SK-N-SH (cell line): ENCODE measurements at regions not wholly inside any gene's neighbourhood (a gene's known extent, or its start where the extent isn't known, plus 50 kb on each side); places are given as distances from the start of the nearest gene placed in this dataset.

Experiments used
- CTCF ChIA-PET: fragments of 300-600, 350-600 bp; formaldehyde crosslinking; extraction: SDS; loops from one replicate; lab custom pipeline; 2021; lab: Yijun Ruan, JAX
- POLR2A ChIA-PET: fragments of 350-600 bp; sonication (Branson Sonifier 250); formaldehyde crosslinking; extraction: SDS; loops from one replicate; lab custom pipeline; 2020; ENCODE audit warnings: antibody characterized with exemption, inconsistent platforms; lab: Yijun Ruan, JAX
- DNase-seq: peaks from one replicate; pipeline ENCODE4 v3.0.0; 2012
- H2AFZ ChIP-seq: fragments of 200-600 bp; sonication (generic); 2 replicates; pipeline ENCODE4 v1.8.1; 2016; ENCODE audit warnings: antibody characterized with exemption, mild to moderate bottlenecking, low read depth
- H3F3A ChIP-seq: fragments of 200-600 bp; sonication (generic); replicated peaks from 2 replicates; pipeline ENCODE3; 2016; ENCODE audit warnings: antibody characterized with exemption, mild to moderate bottlenecking; ENCODE audit not compliant: insufficient read depth
- H3K27ac ChIP-seq, 2 experiments: fragments of 200-500 bp in 1 of 2; fragments of 200-600 bp in 1 of 2; sonication (Bioruptor generic) in 1 of 2; sonication (generic), shearing (Covaris generic) in 1 of 2; 2 replicates each; pipeline versions ENCODE4 v1.5.1 to v1.6.1; 2014 to 2016; ENCODE audit warnings: low read depth in 2 of 2, inconsistent platforms in 1 of 2, low read length in 1 of 2, mild to moderate bottlenecking in 1 of 2, mixed read lengths in 1 of 2
- H3K27me3 ChIP-seq: fragments of 200-600 bp; sonication (generic), shearing (Covaris generic); 2 replicates; pipeline ENCODE4 v1.6.1; 2016; ENCODE audit warnings: mixed run types; ENCODE audit not compliant: insufficient read depth
- H3K36me3 ChIP-seq, 2 experiments: fragments of 200-500 bp in 1 of 2; fragments of 200-600 bp in 1 of 2; sonication (Bioruptor generic) in 1 of 2; sonication (generic) in 1 of 2; replicated peaks in 1 of 2; 2 replicates each; pipeline versions ENCODE3 to v1.5.1; 2014 to 2016; ENCODE audit warnings: low read length in 1 of 2, mild to moderate bottlenecking in 1 of 2; ENCODE audit not compliant: insufficient read depth in 2 of 2, control insufficient read depth in 1 of 2
- H3K4me1 ChIP-seq, 2 experiments: fragments of 200-500 bp in 1 of 2; fragments of 200-600 bp in 1 of 2; sonication (Bioruptor generic) in 1 of 2; sonication (generic), shearing (Covaris generic) in 1 of 2; 2 replicates each; pipeline versions ENCODE4 v1.5.1 to v1.6.1; 2014 to 2016; ENCODE audit warnings: low read depth in 1 of 2, low read length in 1 of 2, mixed run types in 1 of 2; ENCODE audit not compliant: insufficient read depth in 2 of 2, control insufficient read depth in 1 of 2
- H3K4me2 ChIP-seq: fragments of 200-600 bp; sonication (generic), shearing (Covaris generic); 2 replicates; pipeline ENCODE4 v1.6.1; 2017; ENCODE audit warnings: mixed run types
- H3K4me3 ChIP-seq, 2 experiments: fragments of 200-500 bp in 1 of 2; fragments of 200-600 bp in 1 of 2; sonication (Bioruptor generic) in 1 of 2; sonication (generic), shearing (Covaris generic) in 1 of 2; 2 replicates each; pipeline versions ENCODE4 v1.5.1 to v1.8.1; 2014 to 2016; ENCODE audit warnings: low read depth in 2 of 2, inconsistent platforms in 1 of 2, low read length in 1 of 2, mild to moderate bottlenecking in 1 of 2, mixed read lengths in 1 of 2, moderate library complexity in 1 of 2
- H3K79me2 ChIP-seq: fragments of 200-600 bp; sonication (generic); 2 replicates; pipeline ENCODE4 v1.8.1; 2017; ENCODE audit warnings: mild to moderate bottlenecking; ENCODE audit not compliant: insufficient read depth
- H3K9ac ChIP-seq: fragments of 200-600 bp; sonication (generic); 2 replicates; pipeline ENCODE4 v1.6.1; 2017; ENCODE audit warnings: mixed run types
- H3K9me2 ChIP-seq: fragments of 200-600 bp; sonication (generic); 2 replicates; pipeline ENCODE4 v1.6.1; 2017; ENCODE audit warnings: mixed run types
- H3K9me3 ChIP-seq: fragments of 200-600 bp; sonication (generic); 2 replicates; pipeline ENCODE4 v1.6.1; 2017; ENCODE audit warnings: mixed run types, mild to moderate bottlenecking, moderate library complexity
- H4K20me1 ChIP-seq: fragments of 200-600 bp; sonication (generic); 2 replicates; pipeline ENCODE4 v1.6.1; 2017; ENCODE audit warnings: mild to moderate bottlenecking, mixed run types; ENCODE audit not compliant: insufficient read depth
- CTCF ChIP-seq: fragments of 200-600 bp; sonication (generic); IDR thresholded peaks from 2 replicates; pipeline ENCODE4 v1.6.1; 2017; ENCODE audit warnings: antibody characterized with exemption, mild to moderate bottlenecking, moderate library complexity
- ELF1 ChIP-seq: IDR thresholded peaks from 2 replicates; pipeline ENCODE4 v1.4.0; 2012
- EP300 ChIP-seq, 2 experiments: IDR thresholded peaks; 2 replicates each; pipeline versions ENCODE4 v1.4.0 to v1.6.1; 2012; ENCODE audit warnings: borderline replicate concordance in 1 of 2, low read depth in 1 of 2, low read length in 1 of 2
- EZH2phosphoT487 ChIP-seq: fragments of 200-600 bp; sonication (generic); IDR thresholded peaks from 2 replicates; pipeline ENCODE4 v1.6.1; 2017; ENCODE audit warnings: low read depth, mixed run types, mild to moderate bottlenecking, antibody characterized with exemption, moderate library complexity, borderline replicate concordance
- FOSL2 ChIP-seq: IDR thresholded peaks from 2 replicates; pipeline ENCODE4 v1.4.0; 2012; ENCODE audit warnings: low read depth, mild to moderate bottlenecking, moderate library complexity, borderline replicate concordance
- GABPA ChIP-seq: IDR thresholded peaks from 2 replicates; pipeline ENCODE4 v1.4.0; 2012; ENCODE audit warnings: low read depth, mild to moderate bottlenecking
- JUND ChIP-seq: IDR thresholded peaks from 2 replicates; pipeline ENCODE4 v1.4.0; 2012
- MXI1 ChIP-seq: IDR thresholded peaks from 2 replicates; pipeline ENCODE4 v1.6.1; 2012; ENCODE audit warnings: mild to moderate bottlenecking, low read depth, low read length, improper control_type of control experiment
- NFIC ChIP-seq: IDR thresholded peaks from 2 replicates; pipeline ENCODE4 v1.4.0; 2012; ENCODE audit warnings: borderline replicate concordance
- RAD21 ChIP-seq: IDR thresholded peaks from 2 replicates; pipeline ENCODE4 v1.6.1; 2012; ENCODE audit warnings: mild to moderate bottlenecking, low read length
- RCOR1 ChIP-seq: fragments of 150-350 bp; IDR thresholded peaks from 2 replicates; pipeline ENCODE4 v1.6.1; 2017; ENCODE audit warnings: antibody characterized with exemption, low read length
- RXRA ChIP-seq: IDR thresholded peaks from 2 replicates; pipeline ENCODE4 v1.4.0; 2012; ENCODE audit warnings: low read depth, mild to moderate bottlenecking, borderline replicate concordance
- SIN3A ChIP-seq: IDR thresholded peaks from 2 replicates; pipeline ENCODE4 v1.6.1; 2012; ENCODE audit warnings: low read depth, mild to moderate bottlenecking, low read length, moderate library complexity, borderline replicate concordance
- SMC3 ChIP-seq: IDR thresholded peaks from 2 replicates; pipeline ENCODE4 v1.6.1; 2012; ENCODE audit warnings: low read depth, low read length, improper control_type of control experiment
- TAF1 ChIP-seq: IDR thresholded peaks from 2 replicates; pipeline ENCODE4 v1.6.1; 2012; ENCODE audit warnings: low read depth, mild to moderate bottlenecking, low read length, moderate library complexity, borderline replicate concordance
- TEAD4 ChIP-seq: IDR thresholded peaks from 2 replicates; pipeline ENCODE4 v1.4.0; 2012; ENCODE audit warnings: mild to moderate bottlenecking, borderline replicate concordance; ENCODE audit not compliant: insufficient read depth
- ZBTB33 ChIP-seq: IDR thresholded peaks from 2 replicates; pipeline ENCODE4 v1.4.0; 2012; ENCODE audit warnings: low read depth, borderline replicate concordance
- WGBS: methylation state at CpG from one replicate; pipeline ENCODE4 v1.1.6; 2017; ENCODE audit warnings: low lambda C conversion rate; 5-methylcytosine and 5-hydroxymethylcytosine counted together

DNA sequence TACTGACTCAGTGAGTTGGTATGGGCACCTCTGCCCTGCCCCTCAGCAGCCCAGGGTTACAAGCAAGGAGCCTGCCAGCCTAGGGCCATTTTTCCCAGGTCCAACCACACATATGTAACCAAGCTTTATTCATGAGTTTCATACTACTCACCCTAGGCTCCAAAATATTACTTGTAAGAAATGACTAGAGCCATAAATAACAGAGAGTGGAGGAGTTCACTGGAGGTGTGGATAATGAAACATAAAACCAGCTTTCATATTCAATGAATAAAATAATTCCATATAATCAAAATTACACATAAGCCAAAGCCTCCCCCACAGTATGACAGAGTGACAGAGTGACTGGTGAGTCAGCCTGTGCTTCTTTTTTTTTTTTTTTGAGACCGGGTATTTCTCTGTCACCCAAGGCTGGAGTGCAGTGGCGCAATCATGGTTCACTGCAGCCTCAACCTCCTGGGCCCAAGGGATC is 229.8 kb upstream of the SASH1 start:
- Histone ChIP-seq H3K9ac (no peak overlapping the region), H3K4me2 (no peak overlapping the region), H4K20me1 (no peaks in the 10 kb centered on the region), H3K27me3 (no peaks in the 10 kb centered on the region; the same call in 1 of the 2 replicates), H3F3A (no peaks in the 10 kb centered on the region), H3K9me3 (no peaks in the 10 kb centered on the region), H2AFZ (no peak overlapping the region), H3K36me3 (no peaks in the 10 kb centered on the region), H3K9me2 (no peaks in the 10 kb centered on the region), H3K27ac (no peak overlapping the region), H3K4me1 (no peaks in the 10 kb centered on the region), H3K79me2 (no peaks in the 10 kb centered on the region), H3K4me3 (no peak overlapping the region)
- POLR2A ChIA-PET, result no interaction called here
- TF ChIP-seq RXRA (no peak), JUND (no peak), TAF1 (no peak), GABPA (no peak), ZBTB33 (no peak), RAD21 (no peak), TEAD4 (no peak), CTCF (no peak), MXI1 (no peak), SMC3 (no peak), FOSL2 (no peak), EP300 (IDR thresholded peaks at IDR 0.05; ENCODE audit: borderline replicate concordance in 1 of 2, low read depth in 1 of 2, low read length in 1 of 2) (no peak), RCOR1 (no peak), ELF1 (no peak)
- no peak for DNase-seq
- CTCF ChIA-PET, result no interaction called here
- WGBS, result 33% methylated on average over 2 of the region's 2 CpGs

- Histone ChIP-seq H3K4me3 (no peak overlapping the region), H3K27ac (no peak overlapping the region), H3K27me3 (no peaks in the 10 kb centered on the region; the same call in 1 of the 2 replicates), H3K36me3 (no peaks in the 10 kb centered on the region), H2AFZ (no peak overlapping the region), H3K9ac (no peak overlapping the region), H4K20me1 (no peaks in the 10 kb centered on the region), H3K9me3 (no peaks in the 10 kb centered on the region), H3K4me2 (no peak overlapping the region), H3K4me1 (no peaks in the 10 kb centered on the region), H3F3A (no peaks in the 10 kb centered on the region)
- POLR2A ChIA-PET, result no interaction called here
- no peak for DNase-seq
- WGBS, result 17% methylated on average over 3 of the region's 3 CpGs
- TF ChIP-seq FOSL2 (no peak), ELF1 (no peak), SMC3 (no peak), MXI1 (no peak), EZH2phosphoT487 (no peak), GABPA (no peak), SIN3A (no peak), NFIC (no peak), RAD21 (no peak), CTCF (no peak), ZBTB33 (no peak), JUND (no peak), TAF1 (no peak)
- TF ChIP-seq, all 33 proteins: peak for 0
- Histone ChIP-seq H3K9me2 (no peaks in the 10 kb centered on the region), H3K79me2 (no peaks in the 10 kb centered on the region)
- CTCF ChIA-PET, result no interaction called here
These were observed 226.6 kb upstream of the SASH1 start for GRCh38 chr6:148116001-148116400.
